ENCODE measurements at regions not wholly inside any gene's neighbourhood (a gene's known extent, or its start where the extent isn't known, plus 50 kb on each side); places are given as distances from the start of the nearest gene placed in this dataset.

DNA sequence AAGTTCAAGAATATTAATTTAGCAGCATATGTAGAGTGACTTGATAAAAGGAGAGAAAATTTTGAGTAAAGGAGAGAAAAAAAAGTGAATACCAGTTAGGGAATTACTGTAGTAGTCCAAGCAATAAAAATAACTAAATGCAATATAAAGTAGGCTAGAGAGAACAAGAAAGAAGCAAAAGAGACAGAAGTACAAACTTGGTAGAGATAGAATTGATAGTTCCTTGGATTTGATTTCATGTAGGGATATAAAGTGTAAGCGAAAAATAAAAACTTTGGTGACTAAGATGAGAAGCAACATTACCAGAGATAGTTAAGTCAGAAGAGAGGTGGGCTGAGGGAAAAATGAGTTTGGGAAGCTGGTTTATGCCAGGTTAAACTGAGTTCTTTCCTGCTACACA is 252.4 kb downstream of the SEC23A start:
- DNase-seq (ENCODE audit: insufficient read length, low spot score): no peak
- FAIRE-seq: no peak

DNA sequence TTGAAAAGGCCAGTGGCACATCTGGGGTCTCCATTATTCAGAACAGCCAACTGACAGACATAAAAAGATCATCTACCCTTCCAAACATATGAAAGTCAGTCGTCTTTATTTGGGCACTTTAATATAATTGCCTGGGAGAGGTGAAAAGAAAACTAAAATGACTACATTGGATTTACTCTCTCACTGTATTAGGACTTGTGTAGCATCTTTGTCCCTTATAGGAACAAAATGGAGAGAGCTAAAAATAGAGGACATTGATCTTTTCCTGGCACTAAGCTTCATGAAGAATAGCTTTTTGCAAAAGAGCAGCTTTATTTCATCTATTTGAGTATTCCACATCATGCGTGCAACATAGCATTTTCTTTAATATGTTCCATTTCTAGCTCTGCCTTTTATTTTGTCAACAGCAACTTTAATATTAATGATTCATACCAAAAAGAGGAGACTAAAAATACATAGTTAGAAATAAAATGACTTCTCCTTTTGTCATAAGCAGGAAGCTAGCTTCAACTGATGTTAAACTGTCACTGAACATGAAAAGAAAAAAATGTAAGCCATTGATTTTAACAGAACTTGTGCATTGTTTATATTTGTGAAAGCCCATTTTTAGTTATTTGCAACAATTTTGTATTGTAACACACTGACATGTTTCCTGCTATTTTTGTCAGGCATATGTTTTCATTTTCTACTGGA is 254.6 kb downstream of the SEC23A start:
- no peak for DNase-seq (ENCODE audit: insufficient read length, low spot score)
- FAIRE-seq: no peak

DNA sequence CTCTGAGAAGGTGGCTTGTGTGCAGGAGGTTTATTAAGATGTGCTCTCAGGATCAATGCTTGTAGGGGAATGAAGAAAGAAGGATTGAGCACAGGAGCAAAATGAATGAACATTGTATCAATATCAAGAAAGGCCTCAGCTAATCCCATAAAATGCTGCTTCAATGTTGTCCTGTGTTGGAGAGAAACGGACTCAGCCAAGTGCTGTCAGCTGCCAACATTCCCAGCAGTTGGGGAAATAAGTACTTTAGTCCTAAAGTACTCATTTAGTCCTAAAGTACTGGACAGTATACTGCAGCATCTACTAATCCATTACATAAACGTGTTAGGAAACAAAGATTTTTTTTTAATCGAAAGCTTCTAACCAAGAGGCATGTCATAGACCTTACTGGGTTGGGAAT is 255.9 kb downstream of the SEC23A start:
- DNase-seq (ENCODE audit: insufficient read length, low spot score) (no peak), FAIRE-seq (no peak)

DNA sequence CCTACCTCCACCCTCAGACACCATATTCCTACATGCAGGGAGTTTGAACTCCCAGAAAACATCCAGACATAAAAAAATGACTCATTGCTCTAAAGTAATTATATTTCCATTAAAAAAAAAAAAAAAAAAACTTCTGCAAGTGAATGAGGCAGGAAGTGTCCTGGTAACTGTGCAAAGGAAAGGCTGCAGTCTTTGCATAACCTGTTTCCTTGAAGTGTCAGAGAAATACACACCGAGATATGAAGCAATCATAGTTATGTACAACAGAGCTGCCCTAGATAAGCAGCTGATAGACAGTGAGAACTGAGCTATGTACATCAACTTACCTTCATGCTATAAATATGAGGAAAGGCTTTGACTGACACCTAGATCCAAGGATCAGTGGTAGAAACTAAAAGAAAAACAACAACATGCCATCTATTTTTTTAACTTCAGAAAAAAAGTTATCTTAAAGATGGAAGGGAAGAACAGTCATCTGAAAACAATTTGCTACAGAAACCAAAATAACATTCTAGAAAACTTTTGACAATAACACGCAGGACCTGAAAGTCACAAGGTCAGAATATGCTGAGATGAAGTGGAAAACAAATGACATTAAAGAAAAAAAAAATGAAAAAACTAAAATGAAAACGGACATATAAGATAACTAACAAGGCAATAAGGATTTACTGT is 263.2 kb downstream of the SEC23A start:
- FAIRE-seq (no peak), DNase-seq (ENCODE audit: insufficient read length, low spot score) (no peak)

DNA sequence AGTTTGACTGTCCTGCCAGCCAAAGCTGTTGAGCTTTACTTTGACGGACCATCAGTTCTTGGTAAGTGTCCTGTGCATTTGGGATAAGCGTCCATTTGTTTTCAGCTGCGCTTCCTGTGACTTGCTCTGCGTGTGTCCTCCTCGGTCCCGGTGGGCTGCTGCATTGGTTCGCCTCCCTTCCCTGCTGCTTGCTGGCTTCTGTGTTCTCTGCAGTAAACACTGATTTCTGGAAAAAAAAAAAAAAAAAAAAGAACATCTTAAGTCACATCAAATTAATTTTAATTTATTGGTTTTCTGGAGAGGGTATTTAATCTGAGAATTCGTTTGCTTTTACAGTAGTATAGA is 264.1 kb downstream of the SEC23A start:
- no peak for FAIRE-seq
- no peak for DNase-seq (ENCODE audit: insufficient read length, low spot score)

DNA sequence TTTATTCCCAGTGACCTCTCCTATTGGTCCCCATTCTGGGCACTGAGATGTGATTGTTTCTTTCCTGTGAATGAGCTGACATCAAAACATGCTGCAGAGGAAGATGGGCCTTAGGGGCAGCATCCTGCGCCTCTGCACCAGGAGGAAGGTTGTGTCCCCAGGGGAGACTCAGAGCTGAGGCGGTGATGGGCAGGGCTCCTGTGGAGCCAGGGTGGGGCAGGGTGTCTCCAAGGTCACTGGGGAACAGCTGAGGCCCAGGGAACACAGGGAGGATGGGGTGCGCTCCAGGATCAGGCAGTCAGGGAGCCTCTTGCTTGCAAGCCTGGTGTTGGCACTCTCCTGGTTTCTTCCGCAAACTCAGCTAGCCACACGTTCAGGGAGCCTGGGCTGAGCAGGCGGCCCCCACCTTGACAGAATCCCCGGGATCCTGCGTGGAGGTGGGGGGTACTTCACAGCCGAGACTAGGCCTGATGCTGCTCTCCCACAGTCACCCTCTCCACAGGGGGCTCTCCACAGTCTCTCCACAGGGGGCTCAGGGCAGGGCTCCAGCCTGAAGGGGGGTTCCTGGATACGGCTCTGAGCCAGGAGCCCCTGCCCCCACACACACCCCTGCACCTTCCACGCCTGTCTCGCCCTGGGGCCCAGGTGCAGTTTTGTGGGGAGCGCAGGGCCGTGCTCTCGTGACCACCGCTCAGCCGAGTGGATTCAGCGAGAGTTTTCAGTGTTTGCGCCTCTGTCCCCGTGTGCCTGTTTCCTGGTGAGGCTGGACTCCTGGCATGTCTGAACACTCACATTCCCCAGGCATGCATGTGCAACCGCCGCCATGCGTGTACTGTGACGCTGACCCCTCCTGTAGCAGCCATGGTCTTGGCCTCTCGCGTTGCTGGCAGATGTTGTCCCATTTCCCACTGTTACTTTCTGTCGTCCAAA is 264.7 kb downstream of the SEC23A start:
- DNase-seq (ENCODE audit: insufficient read length, low spot score) (no peak), FAIRE-seq (no peak)

DNA sequence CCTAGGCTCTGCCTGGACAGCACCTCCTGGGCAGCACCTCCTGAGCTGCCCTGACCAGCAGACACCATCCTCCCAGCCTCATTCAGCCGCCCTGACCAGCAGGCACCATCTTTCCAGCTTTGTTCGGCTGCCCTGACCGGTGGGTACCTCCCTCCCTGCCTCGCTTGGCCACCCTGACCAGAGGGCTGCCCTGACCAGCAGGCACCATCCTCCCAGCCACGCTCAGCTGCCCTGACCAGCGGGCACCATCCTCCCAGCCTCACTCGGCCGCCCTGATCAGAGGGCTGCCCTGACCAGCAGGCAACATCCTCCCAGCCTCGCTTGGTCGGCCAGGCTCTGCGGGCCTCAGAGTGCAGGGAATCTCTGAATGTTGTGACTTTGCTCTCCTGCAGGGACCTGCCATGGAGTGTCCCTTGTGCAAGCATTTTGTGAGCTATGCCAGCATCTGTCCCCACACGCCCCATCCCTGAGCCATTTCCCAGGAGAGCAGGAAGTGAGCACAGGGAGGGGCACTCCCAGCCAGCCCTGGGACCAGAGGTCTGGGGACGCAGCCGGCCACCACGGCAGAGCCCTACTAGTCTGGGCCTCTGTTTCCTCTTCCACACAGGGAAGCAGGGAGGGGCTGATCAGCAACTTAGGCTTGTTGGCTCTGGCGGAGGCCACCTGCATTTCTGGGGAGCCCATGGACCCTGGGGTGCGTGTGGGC is 265.5 kb downstream of the SEC23A start:
- FAIRE-seq (no peak), DNase-seq (ENCODE audit: insufficient read length, low spot score) (no peak)

DNA sequence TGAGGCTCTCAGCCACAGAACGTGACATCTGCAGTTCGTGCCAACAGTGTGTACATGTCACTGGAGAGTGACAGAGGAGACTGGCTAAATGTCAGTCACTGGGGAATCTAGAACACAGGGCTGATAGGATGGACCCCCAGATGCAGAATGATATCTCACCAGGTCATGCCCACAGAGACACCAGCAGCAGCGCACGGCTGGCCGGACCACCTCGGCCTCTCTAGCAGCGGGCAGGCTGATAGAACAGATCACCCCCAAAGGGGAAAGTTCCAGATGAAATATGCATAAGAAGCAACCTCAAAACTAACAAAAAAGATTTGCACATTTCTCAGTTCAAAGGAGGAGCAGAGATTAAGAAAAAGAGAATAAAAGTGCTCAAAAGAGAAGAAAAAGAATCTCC is 266.5 kb downstream of the SEC23A start:
- FAIRE-seq: no peak

DNA sequence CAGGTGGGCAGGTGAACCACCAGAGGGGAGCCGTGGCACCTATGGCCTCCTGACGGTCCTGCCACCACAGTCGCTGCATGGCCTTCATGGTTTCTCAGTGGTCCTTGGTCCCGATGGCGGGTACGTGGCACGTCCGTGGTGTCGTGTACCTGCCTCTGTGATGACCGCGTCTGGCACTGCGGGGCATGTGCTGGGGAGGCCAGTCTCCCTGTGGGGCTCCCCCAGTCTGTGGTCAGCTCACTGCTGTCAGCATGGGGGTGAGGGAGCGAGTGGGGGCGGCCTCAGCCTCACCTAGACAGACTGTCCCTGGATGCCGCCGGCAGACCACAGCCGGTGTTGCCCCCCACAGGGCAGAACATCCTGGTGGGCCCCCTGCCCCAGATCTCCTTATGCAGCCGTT is 267.2 kb downstream of the SEC23A start:
- DNase-seq (ENCODE audit: insufficient read length, low spot score) (no peak), FAIRE-seq (no peak)

More for the DNA sequence above, 266.5 kb downstream of the SEC23A start:
- DNase-seq (ENCODE audit: insufficient read length, low spot score): no peak

DNA sequence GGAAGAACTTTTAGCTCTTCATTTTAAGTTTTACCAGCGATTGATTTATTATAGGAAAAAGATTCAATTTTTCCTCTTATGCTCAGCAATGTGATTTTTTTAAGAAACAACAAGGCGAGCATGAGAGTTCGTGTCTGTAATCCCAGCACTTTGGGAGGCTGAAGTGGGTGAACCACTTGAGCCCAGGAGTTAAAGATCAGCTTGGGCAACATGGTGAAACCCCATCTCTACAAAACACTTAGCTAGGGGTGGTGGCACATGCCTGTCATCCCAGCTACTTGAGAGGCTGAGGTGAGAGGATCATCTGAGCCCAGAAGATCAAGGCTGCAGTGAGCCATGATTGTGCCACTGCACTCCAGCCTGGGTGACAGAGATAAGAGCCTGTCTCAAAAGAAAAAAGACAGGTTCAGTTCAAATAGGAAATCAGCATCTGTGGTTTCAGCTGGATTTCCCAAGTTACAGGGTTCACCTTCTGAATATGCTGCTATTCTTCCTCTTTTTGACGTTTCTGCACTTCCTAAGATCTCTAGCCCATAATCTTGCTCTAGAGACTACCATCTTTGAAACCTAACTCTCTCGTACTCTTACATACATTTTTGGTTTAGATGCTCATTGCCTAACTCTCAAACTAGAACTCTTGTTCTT is 274.7 kb downstream of the SEC23A start:
- DNase-seq (ENCODE audit: insufficient read length, low spot score): no peak
- FAIRE-seq: no peak

DNA sequence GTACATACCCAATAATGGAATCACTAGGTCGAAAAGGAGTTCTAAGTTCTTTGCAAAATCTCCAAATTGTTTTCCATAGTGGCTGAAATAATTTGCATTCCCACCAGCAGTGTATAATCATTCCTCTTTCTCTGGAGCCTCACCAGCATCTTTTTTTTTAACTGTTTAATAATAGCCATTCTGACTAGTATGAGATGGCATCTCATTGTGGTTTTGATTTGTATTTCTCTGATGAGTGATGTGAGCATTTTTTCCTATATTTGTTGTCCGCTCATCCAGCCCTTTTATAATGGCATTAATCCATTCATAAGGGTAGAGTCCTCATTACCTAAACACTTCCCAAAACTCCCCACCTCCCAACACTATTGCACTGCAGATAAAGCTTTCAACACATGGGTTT is 278.3 kb downstream of the SEC23A start:
- DNase-seq (ENCODE audit: insufficient read length, low spot score) (no peak), FAIRE-seq (no peak)

DNA sequence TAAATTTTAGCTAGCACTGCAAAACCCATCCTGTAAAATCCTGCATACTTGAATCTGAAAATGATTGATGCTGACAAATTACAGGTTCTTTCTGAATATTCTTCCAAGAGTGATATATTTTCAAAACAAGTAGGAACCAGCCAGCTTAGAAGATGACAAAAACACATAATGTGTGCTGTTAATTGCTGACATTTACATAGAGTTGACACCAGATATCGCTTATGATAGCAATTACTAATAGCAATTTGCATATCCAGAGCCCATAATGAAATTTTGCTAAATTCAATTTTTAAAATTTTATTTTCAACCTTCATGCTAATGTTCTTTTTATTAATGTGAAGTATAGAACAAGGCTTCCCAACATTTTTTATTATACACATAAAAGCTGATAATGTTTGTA is 284.5 kb downstream of the SEC23A start:
- FAIRE-seq (no peak), DNase-seq (ENCODE audit: insufficient read length, low spot score) (no peak)

DNA sequence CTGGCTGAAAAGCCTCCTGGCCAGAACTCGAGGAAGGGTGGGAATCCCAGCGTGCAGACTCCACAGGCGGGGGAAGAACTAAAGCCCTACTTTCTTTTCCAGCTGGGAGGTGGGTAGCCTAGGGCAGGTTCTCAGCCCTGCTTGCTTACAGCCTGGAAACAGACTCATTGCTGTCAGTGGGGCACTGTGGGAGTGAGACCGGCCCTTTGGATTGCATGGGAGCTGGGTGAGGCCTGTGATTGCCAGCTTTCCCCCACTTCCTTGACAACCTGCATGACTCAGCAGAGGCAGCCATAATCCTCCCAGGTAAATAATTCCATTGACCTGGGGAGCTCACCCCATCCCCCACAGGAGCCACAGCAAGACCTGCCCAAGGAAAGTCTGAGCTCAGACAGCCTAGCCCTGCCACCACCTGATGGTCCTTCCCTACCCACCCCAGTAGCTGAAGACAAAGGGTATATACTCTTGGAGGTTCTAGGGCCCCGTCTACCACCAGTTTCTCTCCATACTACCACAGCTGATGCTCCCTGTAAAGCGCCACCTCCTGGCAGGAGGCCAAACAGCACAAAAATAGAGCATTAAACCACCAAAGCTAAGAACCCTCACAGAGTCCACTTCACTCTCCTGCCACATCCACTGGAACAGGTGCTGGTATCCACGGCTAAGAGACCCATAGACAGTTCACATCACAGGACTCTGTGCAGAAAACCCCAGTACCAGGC is 294.1 kb downstream of the SEC23A start:
- no peak for DNase-seq (ENCODE audit: insufficient read length, low spot score)
- no peak for FAIRE-seq

DNA sequence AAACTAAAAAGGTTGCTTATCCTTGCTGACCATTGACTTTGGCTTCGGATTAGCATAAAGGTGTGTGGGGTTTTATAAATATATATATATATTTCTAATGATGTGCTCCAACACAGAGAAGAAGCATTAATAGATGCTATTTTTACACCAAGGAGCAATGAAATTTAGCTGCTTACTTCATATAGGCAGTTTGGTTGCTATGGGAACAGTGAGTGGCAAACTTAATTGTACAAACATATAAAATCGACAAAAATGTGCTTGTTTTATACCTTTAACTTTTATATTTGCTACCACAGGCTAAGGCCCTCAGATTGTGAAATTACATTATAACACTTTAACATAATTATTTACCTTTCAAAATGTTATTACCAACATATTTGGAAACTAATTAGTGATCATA is 303.4 kb downstream of the SEC23A start:
- DNase-seq (ENCODE audit: insufficient read length, low spot score) (no peak), FAIRE-seq (no peak)

DNA sequence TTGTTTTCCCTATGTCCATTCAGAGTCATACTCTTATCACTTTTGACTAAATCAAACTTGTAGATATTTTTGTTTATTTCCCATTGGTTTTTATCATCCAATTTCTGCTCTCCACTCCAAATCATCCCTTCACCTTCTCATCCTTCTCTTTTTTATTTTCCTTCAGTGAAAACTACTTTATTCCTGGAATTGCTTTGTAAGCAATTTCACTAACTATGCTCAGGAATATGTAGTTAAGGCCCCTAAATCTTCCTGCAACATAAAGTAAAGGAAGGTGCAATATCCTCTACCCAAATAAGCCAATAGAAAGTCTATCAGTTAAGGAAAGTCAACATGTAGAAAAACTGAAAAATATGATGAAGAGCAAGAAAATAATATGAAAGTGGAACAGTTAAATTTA is 308.4 kb downstream of the SEC23A start:
- FAIRE-seq (no peak), DNase-seq (ENCODE audit: insufficient read length, low spot score) (no peak)

DNA sequence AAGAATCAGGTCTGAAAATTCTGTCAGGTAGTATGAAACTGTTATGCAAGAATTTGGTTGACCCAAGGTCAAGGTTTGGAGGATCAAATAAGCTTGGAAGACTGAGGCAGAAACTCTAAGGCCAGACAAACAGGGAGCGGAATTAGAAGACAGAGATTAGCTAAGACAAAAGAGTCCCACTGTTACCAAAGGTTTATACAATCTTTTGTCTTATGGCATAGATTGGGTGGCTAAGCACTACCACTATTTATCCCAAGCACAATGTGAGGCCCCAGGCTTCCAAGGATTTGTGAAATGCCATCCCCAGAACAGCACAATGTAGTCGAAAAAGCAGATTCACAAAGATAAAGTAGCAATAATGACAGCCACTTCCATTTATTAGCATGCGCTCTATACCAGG is 311.2 kb downstream of the SEC23A start:
- DNase-seq (ENCODE audit: insufficient read length, low spot score): no peak
- no peak for FAIRE-seq

DNA sequence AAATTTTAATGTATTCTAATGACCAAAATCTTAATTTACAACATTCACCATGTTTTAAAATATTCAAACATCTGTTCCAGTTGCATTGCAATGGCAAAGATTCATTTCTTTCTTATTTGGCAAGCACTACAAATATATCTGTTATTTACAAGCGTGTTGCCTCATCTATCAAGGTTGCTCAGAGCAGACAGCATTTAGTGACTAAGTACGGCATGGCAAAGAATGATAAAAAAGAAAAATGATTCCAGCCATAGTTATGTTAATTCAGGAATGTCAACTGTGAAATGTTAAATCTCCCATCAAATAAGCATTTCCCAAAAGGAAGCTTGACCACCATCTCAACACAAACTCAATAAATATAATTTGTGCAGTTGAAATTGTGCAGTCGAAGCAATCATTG is 312.1 kb downstream of the SEC23A start:
- FAIRE-seq: no peak
- DNase-seq (ENCODE audit: insufficient read length, low spot score): no peak

DNA sequence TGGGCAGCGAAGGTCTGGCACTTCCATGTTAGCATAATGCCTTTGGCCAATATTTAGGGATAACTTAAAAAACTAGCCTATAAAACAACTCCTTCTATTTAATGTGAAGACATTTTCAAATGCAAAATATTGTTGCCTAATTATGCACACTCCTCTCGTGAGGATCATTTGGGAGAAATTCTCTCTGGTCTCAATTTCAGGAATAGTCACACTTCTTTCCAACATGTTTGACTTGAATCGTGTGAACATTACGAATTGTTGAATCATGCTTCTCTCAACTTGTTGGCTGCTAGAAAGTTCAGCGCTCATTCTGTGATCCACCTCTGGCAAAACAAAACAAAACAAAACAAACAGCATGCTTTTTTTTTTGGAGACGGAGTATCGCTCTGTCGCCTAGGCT is 313.2 kb downstream of the SEC23A start:
- FAIRE-seq: no peak

DNA sequence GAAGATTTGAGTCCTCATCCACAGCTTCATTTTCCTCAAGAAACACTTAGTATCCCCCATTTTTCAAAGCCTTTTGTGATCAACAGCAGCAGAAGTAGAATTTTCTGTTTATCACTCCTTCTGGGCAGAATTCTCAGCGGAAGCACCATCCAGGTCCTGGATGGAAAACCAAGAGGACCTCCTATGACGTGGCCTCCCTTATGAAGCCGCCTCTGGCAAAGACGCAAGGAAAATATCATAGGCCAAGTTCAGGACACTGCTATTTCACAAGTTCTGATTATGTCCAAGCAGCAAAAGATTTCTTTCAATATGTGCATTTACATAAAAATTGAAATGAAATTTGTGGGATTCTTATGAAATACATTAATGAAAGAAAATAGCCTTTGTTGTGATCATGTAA is 315.0 kb downstream of the SEC23A start:
- DNase-seq (ENCODE audit: insufficient read length, low spot score) (no peak), FAIRE-seq (no peak)

More for the DNA sequence above, 313.2 kb downstream of the SEC23A start:
- no peak for DNase-seq (ENCODE audit: insufficient read length, low spot score)

DNA sequence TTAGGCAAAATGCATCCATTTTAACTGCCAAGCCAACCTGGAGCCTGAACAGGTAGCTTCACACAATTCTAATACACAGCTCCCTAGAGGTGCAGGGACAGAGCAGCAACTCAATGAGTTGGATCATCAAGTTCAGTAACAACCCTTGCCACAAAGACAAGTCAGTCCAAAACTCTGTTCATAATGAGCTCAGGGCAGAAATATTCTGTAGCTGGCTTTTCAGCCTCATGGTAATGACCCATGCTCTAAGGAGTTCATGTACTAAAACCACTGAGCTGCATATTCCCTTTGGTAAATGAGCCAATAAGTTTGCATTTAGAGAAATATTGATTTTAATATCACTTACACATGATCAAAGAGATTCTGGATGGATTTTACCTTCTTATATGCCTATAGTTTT is 316.1 kb downstream of the SEC23A start:
- DNase-seq (ENCODE audit: insufficient read length, low spot score) (no peak), FAIRE-seq (no peak)

Measured in GM19239 (cell line).